Stimulated activated CD4-positive, alpha-beta T cell treated with anti-CD3 and anti-CD28 coated beads, Interleukin-2, amount 100 ng/mL, for 48 hours (primary cell): ENCODE measurements at regions not wholly inside any gene's neighbourhood (a gene's known extent, or its start where the extent isn't known, plus 50 kb on each side); places are given as distances from the start of the nearest gene placed in this dataset.

Source experiments
- DNase-seq, 2 donors: peaks; one replicate each; pipeline ENCODE4 v3.0.0-alpha.2; 2020

DNA sequence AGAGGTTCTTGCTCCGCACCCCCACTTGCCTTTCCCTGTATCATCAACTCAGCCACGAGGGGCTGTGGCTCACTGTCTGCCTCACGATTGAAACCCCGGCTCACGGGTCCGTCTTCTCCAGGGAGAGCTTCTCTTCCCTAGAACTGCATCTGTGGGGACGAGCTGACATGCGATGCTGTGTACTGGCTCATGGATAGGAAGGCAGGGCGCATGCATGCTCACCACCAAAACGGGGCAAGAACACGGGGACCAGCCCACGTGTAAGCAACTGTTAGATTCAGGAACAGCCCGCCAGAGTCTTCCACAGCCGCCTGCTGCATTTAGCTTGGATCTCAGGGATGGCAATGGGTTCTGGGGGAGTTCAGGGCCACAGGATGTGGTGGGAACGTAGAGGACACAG lies 275.9 kb upstream of the CDH4 start:
- DNase-seq, result no peak

DNA sequence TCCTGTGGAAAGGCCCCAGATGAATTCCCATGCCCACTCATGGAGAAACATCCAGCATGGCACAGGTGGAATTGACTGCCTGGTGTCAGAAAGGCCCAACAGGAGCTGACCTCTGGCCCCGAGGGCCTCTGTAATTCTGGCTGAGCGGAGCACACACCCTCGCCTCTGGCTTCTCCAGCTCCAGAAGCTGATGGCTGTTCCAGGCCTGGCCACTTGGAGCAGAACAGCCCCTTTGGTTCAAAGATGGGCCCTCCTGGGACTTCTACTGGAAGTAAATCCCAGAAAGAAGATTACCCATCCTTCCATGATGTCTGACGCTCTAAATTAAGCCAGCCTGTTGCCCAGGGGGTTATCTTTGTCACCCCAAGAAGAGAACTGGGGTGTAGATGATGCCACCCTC lies 275.1 kb upstream of the CDH4 start:
- DNase-seq, result no peak

DNA sequence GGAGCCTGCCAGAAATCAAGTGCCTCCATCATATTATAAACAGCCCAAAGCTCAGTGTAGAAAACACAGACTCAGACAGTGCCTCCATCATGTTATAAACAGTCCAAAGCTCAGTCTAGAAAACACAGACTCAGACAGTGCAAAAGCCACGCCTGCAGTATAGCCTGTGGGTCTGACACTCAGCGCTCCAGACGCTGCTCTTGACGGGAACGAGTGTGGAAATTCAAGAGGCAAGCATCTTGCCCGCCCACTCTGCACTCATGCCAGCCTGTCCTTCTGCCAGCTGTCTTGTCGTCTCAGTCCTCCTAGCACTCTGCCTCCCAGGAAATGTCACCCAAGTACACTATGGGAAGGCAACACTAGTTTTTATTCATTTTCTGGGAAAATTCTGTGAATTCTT lies 274.2 kb upstream of the CDH4 start:
- DNase-seq, result no peak

DNA sequence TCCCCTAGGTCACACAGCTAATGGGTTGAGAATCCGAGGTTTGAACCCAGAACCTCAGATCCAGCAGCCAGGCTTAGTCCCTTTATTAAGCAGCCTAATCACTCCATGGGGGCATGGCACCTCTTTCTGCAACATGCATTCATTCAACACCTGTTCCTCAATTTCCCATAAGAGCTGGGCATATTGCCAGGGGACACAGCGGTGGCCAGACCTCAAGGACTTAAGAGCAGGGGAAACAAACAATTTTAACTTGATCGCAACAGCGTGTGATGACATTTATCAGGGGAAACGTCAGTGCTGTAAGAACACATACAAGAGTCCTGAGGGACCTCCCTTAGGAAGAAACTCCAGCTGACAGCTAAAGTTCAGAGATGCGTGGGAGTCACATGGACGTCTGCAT lies 267.4 kb upstream of the CDH4 start:
- DNase-seq, result no peak

DNA sequence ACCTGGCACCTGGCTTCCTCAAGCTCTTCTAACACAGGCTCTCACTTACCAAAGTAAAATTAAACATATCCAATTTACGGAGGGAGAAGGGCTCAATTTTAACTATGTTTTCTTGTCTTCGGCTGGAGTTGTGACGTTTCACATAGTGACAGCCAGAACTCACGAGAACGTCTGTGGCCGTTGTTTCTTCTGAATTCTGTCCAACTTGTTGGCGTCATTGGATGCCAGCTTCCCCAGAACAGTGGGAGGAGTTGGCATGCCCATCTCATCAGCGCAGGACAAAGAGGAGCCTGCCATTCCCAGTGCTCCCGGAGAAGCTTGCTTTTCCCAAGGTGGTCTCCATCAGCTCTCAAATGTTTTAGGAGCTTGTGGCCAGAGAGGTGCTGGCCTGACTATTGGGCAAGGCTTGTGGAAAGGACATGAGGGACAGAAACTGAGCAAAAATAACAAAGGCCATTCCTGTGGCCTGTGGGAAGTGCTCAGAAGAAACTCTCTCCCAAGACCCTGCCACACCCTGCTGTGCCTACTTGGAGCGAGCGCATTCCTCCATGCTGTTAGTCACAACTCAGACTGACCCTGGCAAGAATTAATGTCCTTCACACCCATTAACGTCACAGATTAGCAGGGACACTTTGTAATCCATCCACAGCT lies 265.4 kb upstream of the CDH4 start:
- no peak for DNase-seq

DNA sequence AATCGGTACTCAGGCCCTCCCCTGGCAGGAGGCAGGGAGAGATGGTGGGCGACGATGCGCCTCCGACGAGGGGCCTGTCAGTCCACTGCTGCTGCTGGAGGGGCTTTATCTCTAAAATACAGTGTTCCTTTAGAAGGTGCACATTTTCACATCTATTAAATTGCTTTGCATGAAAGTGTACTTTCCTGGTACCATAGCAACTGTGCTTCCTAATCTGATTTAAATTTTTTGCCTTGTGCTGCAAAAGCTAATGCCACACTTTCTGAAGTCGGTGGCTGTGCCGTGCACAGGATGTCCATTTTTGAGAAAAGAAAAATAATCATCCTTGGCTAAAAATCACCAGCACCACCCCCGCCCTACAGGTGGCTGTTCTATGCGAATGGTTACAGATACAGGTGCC lies 262.0 kb upstream of the CDH4 start:
- no peak for DNase-seq

DNA sequence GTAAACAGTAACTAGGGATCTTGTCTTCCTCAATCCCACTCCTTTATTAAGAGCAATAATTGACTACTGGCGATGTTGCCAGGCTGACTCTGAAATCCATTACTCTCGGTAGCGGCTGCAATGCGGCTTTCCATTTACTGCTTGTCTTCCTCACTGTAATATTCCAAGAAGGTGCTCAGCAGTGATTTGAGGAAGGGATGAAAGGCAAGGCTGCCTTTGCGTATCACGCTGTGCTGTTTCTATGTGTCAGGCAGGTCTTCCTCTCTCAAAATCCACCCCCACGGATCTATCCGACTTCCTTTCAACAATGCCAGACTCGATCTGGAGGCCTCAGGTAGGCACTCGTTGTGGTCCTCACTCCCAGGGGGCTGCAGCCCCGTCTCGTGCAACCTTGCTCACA lies 261.4 kb upstream of the CDH4 start:
- no peak for DNase-seq

DNA sequence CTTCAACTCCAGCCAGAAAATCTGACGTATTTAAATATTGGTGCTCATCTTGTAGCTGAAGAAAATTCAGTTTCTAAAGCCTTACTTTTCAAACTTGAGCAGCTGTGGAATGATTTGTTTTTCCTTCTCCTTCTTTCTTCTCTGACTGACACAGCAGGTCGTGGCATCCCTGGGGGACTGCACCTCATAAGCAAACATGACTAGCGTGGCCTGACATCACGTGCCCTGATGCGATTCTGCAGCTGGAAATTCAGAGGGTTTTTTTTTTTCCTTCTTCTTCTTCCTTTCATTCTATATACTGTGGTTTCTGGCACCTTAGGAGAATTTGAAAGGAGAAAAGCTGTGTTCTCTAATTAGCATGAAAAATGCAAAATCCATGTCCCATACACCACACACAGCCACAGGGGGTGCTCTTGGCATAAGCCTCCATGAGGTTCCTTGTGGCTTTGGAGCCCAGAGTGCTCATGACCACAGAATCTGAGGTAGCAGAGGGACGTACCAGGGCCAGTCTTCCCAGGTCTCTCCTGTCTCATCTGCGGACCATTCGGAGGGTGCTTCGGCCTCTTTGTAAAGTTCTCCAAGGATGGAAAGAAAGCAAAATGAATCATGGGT lies 258.5 kb upstream of the CDH4 start:
- DNase-seq, result no peak

DNA sequence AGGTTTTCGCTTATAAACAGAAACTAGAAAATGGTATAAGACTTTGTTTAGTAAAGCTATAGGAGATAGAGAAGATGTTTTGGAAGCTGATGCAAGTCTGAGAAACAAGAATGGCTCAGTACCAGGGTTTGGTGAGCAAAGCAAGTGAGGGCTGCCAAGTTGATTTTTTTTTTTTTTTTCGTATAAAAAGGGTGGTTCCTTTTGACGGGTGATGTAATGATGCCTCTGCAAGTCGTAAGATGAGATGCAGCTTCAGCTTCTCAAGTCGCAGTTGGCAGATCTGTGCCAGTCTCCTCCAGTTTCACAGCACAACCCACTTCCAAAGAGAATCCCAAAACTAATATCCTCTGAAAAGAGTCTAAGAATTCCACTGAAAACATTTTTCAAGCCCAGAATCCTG lies 252.8 kb upstream of the CDH4 start:
- DNase-seq, result no peak

DNA sequence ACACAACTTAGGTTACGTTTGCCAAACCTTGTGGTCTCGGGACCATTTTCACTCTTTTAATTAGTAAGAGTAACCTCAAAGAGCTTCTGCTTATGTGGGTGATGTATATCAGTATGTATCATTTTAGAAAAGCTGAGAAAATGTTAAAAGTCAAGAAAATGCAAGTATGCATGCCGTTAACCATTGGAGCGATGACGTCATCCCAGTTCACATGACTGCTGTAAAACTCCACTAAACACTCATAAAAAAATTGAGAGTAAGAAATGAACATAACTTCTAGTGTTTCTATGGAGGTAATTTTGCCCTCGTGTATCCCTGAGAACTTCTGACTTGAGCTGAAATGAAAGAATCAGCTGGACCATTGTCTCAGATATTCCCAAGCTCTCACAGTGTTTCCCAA lies 250.0 kb upstream of the CDH4 start:
- no peak for DNase-seq

DNA sequence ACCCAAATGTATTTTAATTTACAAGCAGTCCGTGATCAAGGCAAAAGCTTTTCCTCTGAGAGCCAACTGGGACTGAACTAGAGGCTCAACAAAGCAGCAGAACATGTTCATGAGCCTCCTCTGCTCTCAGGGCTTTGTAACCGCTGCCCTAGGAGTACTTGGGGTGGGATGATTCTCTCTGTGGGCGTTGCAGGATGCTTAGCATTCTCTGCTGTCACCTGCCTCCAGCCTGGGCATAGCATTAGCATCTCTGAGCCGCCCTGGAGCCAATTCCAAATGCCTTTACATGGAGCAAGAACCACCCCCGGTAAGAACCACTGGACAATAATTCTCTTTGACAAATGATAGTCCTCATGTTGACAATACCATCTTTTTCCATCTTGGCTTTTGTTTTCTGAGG lies 237.6 kb upstream of the CDH4 start:
- DNase-seq, result no peak

DNA sequence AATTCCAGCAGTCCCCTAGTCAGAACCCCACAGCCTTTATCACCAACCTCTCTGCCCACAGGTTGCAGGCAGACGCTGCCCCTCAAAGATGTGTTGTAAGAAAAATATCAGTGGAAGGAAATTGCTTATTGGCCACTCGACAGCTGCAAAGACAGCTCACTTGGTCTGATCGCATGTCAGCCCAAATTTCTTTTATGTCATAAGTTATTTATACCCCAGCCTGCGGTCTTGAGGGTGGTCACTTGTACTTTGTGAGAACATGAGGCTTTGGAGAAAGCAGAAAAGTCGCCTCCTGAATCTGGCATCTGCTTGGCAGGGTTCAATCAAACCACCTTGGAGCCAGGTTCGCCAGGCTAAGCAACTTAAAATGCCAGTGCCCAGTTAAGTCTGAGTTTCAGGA lies 236.5 kb upstream of the CDH4 start:
- DNase-seq, result no peak

DNA sequence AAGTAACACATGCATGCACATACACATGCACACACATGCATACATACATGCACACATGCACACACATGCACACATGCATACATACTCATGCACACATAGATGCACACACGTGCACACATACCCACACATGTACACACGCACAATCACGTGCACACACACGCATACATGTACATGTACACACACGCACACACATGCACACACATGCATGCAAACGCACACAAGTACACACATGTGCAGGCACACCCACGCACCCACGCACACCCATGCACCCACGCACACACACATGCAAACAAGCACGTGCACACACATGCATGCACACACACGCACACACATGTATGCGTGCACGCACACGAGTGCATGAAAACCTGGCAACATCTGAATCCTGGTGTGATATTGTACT lies 232.7 kb upstream of the CDH4 start:
- no peak for DNase-seq

DNA sequence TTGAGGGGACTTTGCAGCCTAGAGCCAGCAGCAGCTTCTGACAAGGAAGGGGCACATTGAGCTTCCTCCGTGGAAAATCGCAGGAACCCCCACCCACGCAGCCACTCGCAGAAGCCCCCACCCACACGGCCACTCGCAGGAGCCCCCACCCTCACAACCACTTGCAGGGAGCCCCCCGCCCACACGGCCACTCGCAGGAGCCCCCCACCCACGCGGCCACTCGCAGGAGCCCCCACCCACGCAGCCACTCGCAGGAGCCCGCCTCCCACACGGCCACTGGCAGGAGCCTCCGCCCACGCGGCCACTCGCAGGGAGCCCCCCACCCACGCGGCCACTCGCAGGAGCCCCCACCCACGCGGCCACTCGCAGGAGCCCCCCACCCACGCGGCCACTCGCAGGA lies 228.4 kb upstream of the CDH4 start:
- DNase-seq, result no peak

DNA sequence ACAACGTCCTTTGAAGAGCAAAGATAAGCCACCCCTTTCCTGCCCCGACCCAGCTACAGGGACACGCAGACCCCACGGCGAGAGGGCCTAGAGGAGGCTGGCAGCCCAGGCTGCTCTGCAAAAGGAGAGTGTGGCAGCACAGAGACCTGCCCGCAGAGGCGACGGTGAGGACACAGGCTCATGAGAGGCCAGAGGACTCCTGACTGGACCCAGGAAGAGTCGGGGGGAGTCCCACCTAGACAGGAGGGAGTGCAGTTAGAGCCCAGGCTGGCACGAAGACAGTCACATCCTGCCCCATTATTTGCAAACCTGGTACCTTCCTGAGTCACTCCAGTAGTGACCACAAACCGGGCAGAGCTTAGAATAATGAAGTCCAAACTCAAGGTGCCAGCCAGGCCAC lies 227.7 kb upstream of the CDH4 start:
- DNase-seq, result no peak

DNA sequence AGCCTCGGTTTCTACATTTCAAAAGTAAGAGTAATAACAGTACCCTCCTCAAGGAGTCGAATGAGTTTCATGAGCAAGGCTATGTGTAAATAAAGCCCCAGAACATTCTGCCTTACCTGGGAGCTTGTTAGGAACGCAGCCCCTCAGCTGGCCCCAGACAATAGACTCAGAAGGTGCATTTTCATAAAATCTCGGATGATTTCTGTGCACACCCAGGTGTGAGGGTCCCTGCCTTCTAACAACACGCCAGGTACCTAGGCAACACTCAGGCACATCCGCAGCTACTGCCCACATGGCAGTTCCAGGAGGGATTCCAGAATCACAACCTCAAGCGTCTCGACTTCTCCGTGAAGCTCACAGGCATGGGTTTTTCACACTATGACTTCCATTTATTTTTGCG lies 226.5 kb upstream of the CDH4 start:
- no peak for DNase-seq

DNA sequence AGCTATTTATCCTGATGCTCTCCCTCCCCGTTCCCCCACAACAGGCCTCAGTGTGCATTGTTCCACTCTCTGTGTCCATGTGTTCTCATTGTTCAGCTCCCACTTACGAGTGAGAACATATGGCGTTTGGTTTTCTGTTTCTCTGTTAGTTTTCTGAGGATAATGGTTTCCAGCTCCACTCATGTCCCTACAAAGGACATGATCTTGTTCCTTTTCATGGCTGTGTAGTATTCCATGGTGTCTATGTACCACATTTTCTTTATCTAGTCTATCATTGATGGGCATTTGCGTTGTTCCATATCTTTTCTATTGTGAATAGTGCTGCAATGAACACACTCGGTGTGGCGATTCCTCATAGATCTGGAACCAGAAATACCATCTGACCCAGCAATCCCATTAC lies 225.9 kb upstream of the CDH4 start:
- DNase-seq, result no peak

DNA sequence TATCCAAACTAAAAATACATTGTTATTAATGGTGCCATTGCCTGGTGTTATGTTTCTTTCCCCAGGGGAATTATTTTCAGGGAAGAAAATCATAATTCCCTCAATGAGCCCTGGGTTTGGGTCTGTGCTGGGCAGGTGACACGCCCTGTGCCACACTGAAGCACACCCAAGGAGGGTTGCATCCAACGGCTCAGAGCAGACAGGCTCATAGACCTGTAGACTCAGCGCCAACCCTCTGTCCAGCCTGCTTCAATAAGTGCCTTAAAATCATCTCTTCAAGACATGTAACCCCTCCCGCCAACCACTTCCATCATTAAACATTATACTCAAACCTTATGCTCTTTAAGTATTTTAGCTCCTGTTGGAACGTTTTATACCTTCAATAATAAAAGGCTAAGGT lies 225.3 kb upstream of the CDH4 start:
- no peak for DNase-seq

DNA sequence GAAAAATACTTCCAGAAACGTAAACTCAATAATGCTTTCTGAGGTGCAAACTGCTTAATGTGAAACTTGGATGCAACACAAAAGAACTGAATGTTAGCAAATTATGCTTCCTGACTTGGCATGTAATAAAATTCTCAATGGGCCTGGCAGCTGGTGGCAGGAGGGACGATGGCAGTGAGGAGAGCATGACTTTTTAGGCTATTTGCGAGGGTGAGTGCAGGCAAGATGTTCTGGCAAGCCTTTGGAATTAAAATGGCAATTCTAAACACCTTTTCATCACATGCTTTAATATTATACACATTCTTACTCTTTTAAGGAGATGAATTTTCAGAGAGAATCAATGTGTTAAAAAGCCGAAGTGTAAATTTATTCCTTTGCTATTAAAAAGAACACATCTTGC lies 224.8 kb upstream of the CDH4 start:
- no peak for DNase-seq

DNA sequence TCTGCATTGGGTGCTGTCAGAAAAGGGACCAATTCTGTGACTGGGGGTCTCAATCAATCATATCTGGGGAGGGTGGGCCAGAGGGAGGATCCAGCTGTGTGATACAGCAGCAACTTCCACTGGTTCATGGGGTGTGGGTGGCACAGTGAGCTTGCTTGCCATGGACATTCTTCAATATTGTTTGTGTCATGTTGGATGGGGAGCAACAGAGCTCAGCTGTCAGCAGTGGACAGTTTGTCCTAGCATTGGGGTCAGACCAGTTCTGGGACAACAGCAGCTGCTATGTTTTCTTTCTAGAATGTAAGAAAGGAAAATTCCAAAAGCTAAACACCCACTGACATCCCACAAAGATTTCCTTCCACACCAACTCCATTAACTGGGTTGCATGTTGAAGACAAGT lies 221.9 kb upstream of the CDH4 start:
- DNase-seq, result no peak

DNA sequence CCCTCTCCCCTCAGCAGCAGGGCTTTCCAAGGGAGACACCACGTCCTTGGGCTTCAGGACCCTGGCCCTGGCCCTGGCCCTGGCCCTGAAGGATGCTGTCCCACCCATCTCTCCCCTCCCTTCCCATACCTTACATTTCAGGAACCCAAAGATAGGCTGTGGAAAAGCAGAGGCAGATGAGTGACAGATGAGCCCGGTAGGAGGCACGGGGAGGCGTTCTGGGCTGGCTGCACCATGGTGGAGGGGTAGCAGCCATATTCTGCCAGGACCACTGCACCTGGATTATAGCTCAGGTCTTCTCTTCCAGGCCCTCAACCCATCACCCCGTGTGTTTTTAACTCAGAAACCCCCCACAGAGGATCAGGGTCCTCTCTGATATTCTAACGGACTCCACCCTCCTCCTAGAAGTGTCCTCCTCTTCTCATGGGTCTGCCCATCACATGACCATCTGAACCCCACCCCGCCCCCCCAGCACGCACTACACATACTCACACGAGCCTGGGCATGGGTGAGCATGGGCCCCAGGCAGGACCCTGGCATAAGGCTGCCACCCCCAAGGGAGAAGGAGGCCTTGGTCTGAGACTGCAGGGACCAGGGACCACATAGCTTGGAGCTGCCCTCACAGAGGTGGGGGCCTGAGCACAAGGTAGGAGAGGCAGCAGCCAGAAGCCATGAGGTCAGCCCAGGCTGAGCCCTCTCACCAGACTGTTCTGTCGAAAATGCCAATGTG lies 220.8 kb upstream of the CDH4 start:
- no peak for DNase-seq

DNA sequence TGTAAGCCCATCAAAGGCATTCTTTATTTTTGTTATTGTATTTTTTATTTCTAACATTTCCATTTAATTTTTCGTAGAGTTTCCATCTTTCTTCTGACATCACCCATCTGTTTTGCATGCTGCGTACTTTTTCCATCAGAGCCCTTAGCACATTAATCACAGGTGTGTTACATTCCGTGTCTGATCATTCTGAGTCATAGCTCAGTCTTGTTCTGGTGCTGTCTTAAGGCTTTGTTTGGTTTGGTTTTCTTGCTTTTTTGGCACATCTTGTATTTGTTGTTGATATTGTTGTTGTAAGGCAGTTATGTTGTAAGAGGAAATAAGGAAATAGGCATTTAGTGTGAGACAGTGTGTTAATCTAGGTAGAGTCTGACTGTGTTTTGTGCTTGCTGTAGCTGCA lies 214.6 kb upstream of the CDH4 start:
- DNase-seq, result no peak

DNA sequence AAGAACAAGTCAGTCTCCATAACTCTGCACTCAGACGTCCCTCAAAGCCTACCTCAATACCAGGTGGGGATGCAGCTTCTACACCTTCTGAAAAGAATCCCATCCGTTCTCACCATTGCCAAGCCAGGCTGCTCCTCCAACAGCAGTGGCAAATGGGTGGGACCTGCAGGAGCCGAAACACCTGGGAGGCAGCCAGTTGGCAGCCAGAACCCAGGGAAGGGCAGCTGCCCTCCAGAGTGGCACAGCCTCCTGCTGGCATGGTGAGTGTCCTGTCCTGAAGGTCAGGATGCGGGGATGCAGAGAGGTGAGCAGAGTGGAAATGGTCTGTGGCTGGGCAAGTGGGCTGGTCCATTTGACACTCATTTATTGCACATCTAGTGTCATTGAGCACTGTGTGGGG lies 210.6 kb upstream of the CDH4 start:
- no peak for DNase-seq

DNA sequence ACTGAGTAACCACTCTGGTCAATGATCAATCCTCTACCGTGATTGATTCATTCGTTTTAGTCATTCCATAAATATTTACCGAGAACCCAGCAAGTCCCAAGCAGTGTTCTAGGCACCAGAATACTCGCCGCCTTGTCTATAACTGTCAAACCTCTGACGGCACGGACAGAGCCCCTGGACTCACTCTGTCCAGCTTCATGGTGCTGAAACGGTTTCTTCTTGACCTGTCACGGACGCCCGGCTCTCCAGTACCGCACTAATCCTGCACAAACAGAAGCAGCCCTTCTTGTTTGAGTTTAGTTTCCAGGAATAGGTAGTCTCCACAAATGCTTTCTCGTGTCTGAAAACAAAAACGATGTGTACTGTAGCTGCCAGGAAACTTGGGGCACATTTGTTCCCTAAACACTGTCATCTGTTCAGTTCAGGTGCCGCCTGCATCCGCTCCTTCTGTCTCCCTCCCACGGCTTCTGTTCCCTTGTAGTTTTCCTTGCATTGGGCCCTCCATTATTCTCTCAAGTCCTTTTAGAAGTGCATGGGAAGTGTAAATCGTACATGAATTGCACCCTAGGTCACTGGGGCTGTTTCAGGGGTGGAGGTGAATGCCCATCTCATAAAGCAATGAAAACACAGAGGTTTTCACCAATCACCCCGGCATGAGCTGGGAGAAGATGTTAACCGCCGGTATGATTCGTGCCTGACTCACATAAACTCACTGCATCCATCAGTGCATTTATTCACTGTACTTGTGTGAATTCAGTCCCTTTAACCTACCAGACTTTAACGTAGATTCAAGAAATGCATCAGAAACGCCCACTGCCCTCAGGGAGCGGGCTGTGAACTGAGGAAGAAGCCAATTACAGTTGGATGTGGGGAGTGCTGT lies 209.3 kb upstream of the CDH4 start:
- DNase-seq, result no peak
